H1 (cell line): ENCODE measurements at regions not wholly inside any gene's neighbourhood (a gene's known extent, or its start where the extent isn't known, plus 50 kb on each side); places are given as distances from the start of the nearest gene placed in this dataset.

Source experiments
- CTCF ChIA-PET: fragments of 300-600 bp; sonication (Branson Sonifier 250); formaldehyde crosslinking; loops from one replicate; lab custom pipeline; 2021; ENCODE audit not compliant: partially characterized antibody; lab: Charles Lee
- POLR2A ChIA-PET: fragments of 300-600 bp; sonication (Branson Sonifier 250); formaldehyde crosslinking; loops from one replicate; lab custom pipeline; 2021; ENCODE audit warnings: inconsistent platforms; ENCODE audit not compliant: partially characterized antibody; lab: Charles Lee
- DNase-seq, 2 experiments: peaks; one replicate each; pipeline versions ENCODE4 v3.0.0 to v3.0.0-alpha.2; 2010 to 2022; ENCODE audit warnings: low spot score in 2 of 2, low read depth in 1 of 2, mixed read lengths in 1 of 2
- FAIRE-seq: peaks from 2 replicates; lab custom pipeline; 2011; peaks lifted over from hg19 to GRCh38; lab: Jason Lieb, UNC
- H2AFZ ChIP-seq: 2 replicates; pipeline ENCODE4 v1.8.1; 2012; ENCODE audit warnings: low read length, inconsistent platforms
- H2AK5ac ChIP-seq: 2 replicates; pipeline ENCODE4 v1.6.1; 2013; ENCODE audit warnings: low read depth, low read length
- H2BK120ac ChIP-seq: replicated peaks from 2 replicates; pipeline ENCODE3; 2013; ENCODE audit warnings: low read depth, low read length, inconsistent platforms
- H2BK12ac ChIP-seq: 2 replicates; pipeline ENCODE4 v1.6.1; 2013; ENCODE audit warnings: low read depth, low read length
- H2BK15ac ChIP-seq: 2 replicates; pipeline ENCODE4 v1.6.1; 2013; ENCODE audit warnings: low read length
- H2BK20ac ChIP-seq: 2 replicates; pipeline ENCODE4 v1.6.1; 2013; ENCODE audit warnings: low read length
- H2BK5ac ChIP-seq: 2 replicates; pipeline ENCODE4 v1.6.1; 2013; ENCODE audit warnings: low read depth, low read length
- H3K14ac ChIP-seq: 2 replicates; pipeline ENCODE4 v1.6.1; 2013; ENCODE audit warnings: inconsistent platforms; ENCODE audit not compliant: insufficient read length
- H3K18ac ChIP-seq: 2 replicates; pipeline ENCODE4 v1.6.1; 2013; ENCODE audit warnings: low read length; ENCODE audit errors: extremely low read depth
- H3K23ac ChIP-seq: 2 replicates; pipeline ENCODE4 v1.6.1; 2013; ENCODE audit warnings: inconsistent platforms; ENCODE audit not compliant: insufficient read length
- H3K23me2 ChIP-seq: 2 replicates; pipeline ENCODE4 v1.6.1; 2013; ENCODE audit warnings: low read depth, low read length
- H3K27ac ChIP-seq: 2 replicates; pipeline ENCODE4 v1.6.1; 2011; ENCODE audit warnings: low read depth, low read length, inconsistent platforms
- H3K27me3 ChIP-seq, 4 experiments: replicated peaks in 1 of 4; 1 replicate in 1 of 4; 2 replicates in 3 of 4; pipeline versions ENCODE4 v1.6.1 to v1.8.1; 2011 to 2013; ENCODE audit warnings: low read length in 3 of 4, mild to moderate bottlenecking in 3 of 4, inconsistent platforms in 2 of 4, mixed read lengths in 2 of 4, moderate library complexity in 1 of 4; ENCODE audit not compliant: control insufficient read depth in 3 of 4, insufficient read depth in 3 of 4; ENCODE audit errors: extremely low read depth in 1 of 4
- H3K36me3 ChIP-seq, 4 experiments: 2 replicates each; pipeline versions ENCODE4 v1.6.1 to v1.8.1; 2011 to 2013; ENCODE audit warnings: mild to moderate bottlenecking in 4 of 4, low read length in 3 of 4, moderate library complexity in 2 of 4, control low read depth in 1 of 4, inconsistent platforms in 1 of 4; ENCODE audit not compliant: insufficient read depth in 4 of 4, control insufficient read depth in 2 of 4
- H3K4ac ChIP-seq: replicated peaks from 2 replicates; pipeline ENCODE3; 2013; ENCODE audit warnings: low read length, low read depth, mixed read lengths, inconsistent platforms; ENCODE audit not compliant: insufficient read length
- H3K4me1 ChIP-seq, 4 experiments: replicated peaks in 1 of 4; 1 replicate in 1 of 4; 2 replicates in 3 of 4; pipeline versions ENCODE4 v1.6.1 to v1.8.1; 2011 to 2013; ENCODE audit warnings: low read length in 3 of 4, inconsistent platforms in 2 of 4, mixed read lengths in 1 of 4; ENCODE audit not compliant: insufficient read depth in 4 of 4, control insufficient read depth in 3 of 4
- H3K4me2 ChIP-seq, 2 experiments: 2 replicates each; pipeline versions ENCODE4 v1.6.1 to v1.8.1; 2011 to 2013; ENCODE audit warnings: low read depth in 2 of 2, low read length in 2 of 2, control low read depth in 1 of 2, inconsistent platforms in 1 of 2, mild to moderate bottlenecking in 1 of 2; ENCODE audit not compliant: insufficient read depth in 1 of 2
- H3K4me3 ChIP-seq, 4 experiments: fragments of 200-600, 300-600 bp in 1 of 4; sonication (generic), shearing (Covaris generic), sonication (Bioruptor Twin) in 1 of 4; 2 replicates each; pipeline versions ENCODE4 v1.5.1 to v1.8.1; 2011 to 2016; ENCODE audit warnings: low read length in 4 of 4, low read depth in 3 of 4, control low read depth in 2 of 4, inconsistent platforms in 2 of 4, mild to moderate bottlenecking in 2 of 4, mixed read lengths in 1 of 4, moderate library complexity in 1 of 4; ENCODE audit not compliant: insufficient read depth in 2 of 4; ENCODE audit errors: extremely low read depth in 1 of 4
- H3K56ac ChIP-seq: replicated peaks from 2 replicates; pipeline ENCODE3; 2013; ENCODE audit warnings: low read depth, mild to moderate bottlenecking, mixed read lengths, low read length, inconsistent platforms; ENCODE audit not compliant: insufficient read length
- H3K79me1 ChIP-seq: 2 replicates; pipeline ENCODE4 v1.6.1; 2013; ENCODE audit warnings: low read depth, low read length, control low read depth
- H3K79me2 ChIP-seq, 2 experiments: 2 replicates each; pipeline versions ENCODE4 v1.6.1 to v1.8.1; 2012 to 2013; ENCODE audit warnings: low read length in 2 of 2, mild to moderate bottlenecking in 2 of 2, inconsistent platforms in 1 of 2; ENCODE audit not compliant: insufficient read depth in 2 of 2, control insufficient read depth in 1 of 2
- H3K9ac ChIP-seq, 4 experiments: replicated peaks in 1 of 4; 1 replicate in 1 of 4; 2 replicates in 3 of 4; pipeline versions ENCODE4 v1.6.1 to v1.8.1; 2011 to 2013; ENCODE audit warnings: low read depth in 3 of 4, low read length in 3 of 4, control low read depth in 2 of 4, mild to moderate bottlenecking in 2 of 4, moderate library complexity in 2 of 4, inconsistent platforms in 1 of 4; ENCODE audit errors: extremely low read depth in 1 of 4
- H3K9me3 ChIP-seq, 2 experiments: 2 replicates each; pipeline versions ENCODE4 v1.6.1 to v1.8.1; 2012 to 2013; ENCODE audit warnings: mild to moderate bottlenecking in 2 of 2, moderate library complexity in 2 of 2, control low read depth in 1 of 2, inconsistent platforms in 1 of 2, low read depth in 1 of 2, low read length in 1 of 2, mixed read lengths in 1 of 2; ENCODE audit not compliant: insufficient read depth in 2 of 2
- H4K20me1 ChIP-seq, 2 experiments: replicated peaks in 1 of 2; 2 replicates each; pipeline versions ENCODE3 to v1.8.1; 2011 to 2013; ENCODE audit warnings: inconsistent platforms in 2 of 2, low read length in 2 of 2, mild to moderate bottlenecking in 1 of 2; ENCODE audit not compliant: insufficient read depth in 2 of 2, control insufficient read depth in 1 of 2
- H4K5ac ChIP-seq: 2 replicates; pipeline ENCODE4 v1.6.1; 2013; ENCODE audit warnings: low read length, low read depth, mixed read lengths, inconsistent platforms; ENCODE audit not compliant: insufficient read length
- H4K8ac ChIP-seq: 2 replicates; pipeline ENCODE4 v1.8.0; 2013; ENCODE audit warnings: mild to moderate bottlenecking, moderate library complexity, low read length, inconsistent platforms; ENCODE audit not compliant: insufficient read depth; ENCODE audit errors: extremely low read depth
- H4K91ac ChIP-seq: replicated peaks from 2 replicates; pipeline ENCODE3; 2013; ENCODE audit warnings: low read length, mixed read lengths, inconsistent platforms; ENCODE audit not compliant: insufficient read length
- ASH2L ChIP-seq: fragments of 200-600, 300-600 bp; sonication (generic); IDR thresholded peaks from one replicate; pipeline ENCODE4 v1.7.1; 2017; ENCODE audit warnings: low read length
- BCL11A ChIP-seq, 2 experiments: IDR thresholded peaks; one replicate each; pipeline ENCODE4 v1.6.1; 2011; ENCODE audit warnings: low read depth in 2 of 2, low read length in 2 of 2, mild to moderate bottlenecking in 2 of 2
- GTF2F1 ChIP-seq: IDR thresholded peaks from 2 replicates; pipeline ENCODE4 v1.6.1; 2012; ENCODE audit warnings: low read depth, low read length, improper control_type of control experiment, borderline replicate concordance
- JUND ChIP-seq: IDR thresholded peaks from 2 replicates; pipeline ENCODE4 v1.6.1; 2011; ENCODE audit warnings: mild to moderate bottlenecking, improper control_type of control experiment, low read length
- PHF8 ChIP-seq: fragments of 200-600 bp; sonication (generic); conservative IDR thresholded peaks from 2 replicates; pipeline ENCODE4 v1.7.1; 2012; ENCODE audit warnings: low read depth, mild to moderate bottlenecking, inconsistent platforms, low read length, moderate library complexity
- SIX5 ChIP-seq: IDR thresholded peaks from 2 replicates; pipeline ENCODE4 v1.6.1; 2011; ENCODE audit warnings: mild to moderate bottlenecking, low read depth, low read length
- SP1 ChIP-seq: IDR thresholded peaks from 2 replicates; pipeline ENCODE4 v1.6.1; 2011; ENCODE audit warnings: low read depth, low read length
- YY1 ChIP-seq: IDR thresholded peaks from 2 replicates; pipeline ENCODE4 v1.6.1; 2011; ENCODE audit warnings: low read depth, mild to moderate bottlenecking, low read length
- TF ChIP-seq, protein P1 (sequence below): IDR thresholded peaks from 2 replicates; pipeline ENCODE4 v1.6.1; 2012; ENCODE audit warnings: inconsistent platforms
- TF ChIP-seq, protein P2 (sequence below): IDR thresholded peaks from 2 replicates; pipeline ENCODE4 v1.6.1; 2012; ENCODE audit warnings: inconsistent platforms

DNA sequence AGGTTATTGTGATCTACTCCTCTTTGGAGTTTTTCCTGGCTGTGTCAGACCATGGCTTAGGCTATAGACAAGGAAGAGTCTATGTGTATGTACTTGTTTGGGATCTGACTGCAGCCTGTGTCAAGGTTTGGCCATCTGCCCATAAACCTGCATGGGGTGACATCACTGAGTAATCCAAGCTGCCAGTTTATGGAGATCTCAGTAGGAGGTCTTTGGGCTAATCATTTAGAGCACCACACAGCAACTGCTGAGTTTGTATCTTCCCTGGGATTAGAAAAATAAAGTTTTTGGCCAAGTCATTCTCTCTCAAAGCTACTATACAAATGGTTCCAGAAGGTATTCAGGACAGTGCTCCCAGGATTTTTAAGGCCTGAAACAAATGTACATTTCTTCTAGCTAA is 65.5 kb upstream of the HSPB3 start:
- no peak overlapping the region for H3K56ac ChIP-seq
- no peak overlapping the region for H2BK12ac ChIP-seq
- no peak overlapping the region for H3K4me2 ChIP-seq
- H2BK120ac ChIP-seq = no peak overlapping the region
- H3K14ac ChIP-seq = no peak overlapping the region
- H4K5ac ChIP-seq = no peak overlapping the region
- H3K27me3 ChIP-seq = no peaks in the 10 kb centered on the region
- H3K9me3 ChIP-seq = no peaks in the 10 kb centered on the region
- no peak overlapping the region for H2BK20ac ChIP-seq
- no peaks in the 10 kb centered on the region for H4K20me1 ChIP-seq
- ChIA-PET CTCF (no interaction called here), POLR2A (no interaction called here)
- FAIRE-seq = no peak
- H3K79me2 ChIP-seq = no peaks in the 10 kb centered on the region
- H3K18ac ChIP-seq = no peak overlapping the region
- H3K9ac ChIP-seq = no peak overlapping the region
- no peaks in the 10 kb centered on the region for H3K23me2 ChIP-seq
- no peak overlapping the region for H3K23ac ChIP-seq
- H2AFZ ChIP-seq = no peak overlapping the region
- H3K4ac ChIP-seq = no peak overlapping the region
- no peaks in the 10 kb centered on the region for H3K79me1 ChIP-seq
- no peak overlapping the region for H2AK5ac ChIP-seq
- H3K36me3 ChIP-seq = no peaks in the 10 kb centered on the region
- no peak overlapping the region for H3K4me3 ChIP-seq
- no peak for TF ChIP-seq YY1
- no peak for TF ChIP-seq BCL11A (IDR thresholded peaks at IDR 0.05; ENCODE audit: low read depth in 2 of 2, low read length in 2 of 2)
- TF ChIP-seq SIX5 = no peak
- no peak for TF ChIP-seq ASH2L
- TF ChIP-seq, protein P1, sequence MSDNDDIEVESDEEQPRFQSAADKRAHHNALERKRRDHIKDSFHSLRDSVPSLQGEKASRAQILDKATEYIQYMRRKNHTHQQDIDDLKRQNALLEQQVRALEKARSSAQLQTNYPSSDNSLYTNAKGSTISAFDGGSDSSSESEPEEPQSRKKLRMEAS = no peak
- no peak for TF ChIP-seq JUND
- no peak for TF ChIP-seq PHF8
- no peak for TF ChIP-seq GTF2F1
- no peak for TF ChIP-seq SP1
- TF ChIP-seq, protein P2, sequence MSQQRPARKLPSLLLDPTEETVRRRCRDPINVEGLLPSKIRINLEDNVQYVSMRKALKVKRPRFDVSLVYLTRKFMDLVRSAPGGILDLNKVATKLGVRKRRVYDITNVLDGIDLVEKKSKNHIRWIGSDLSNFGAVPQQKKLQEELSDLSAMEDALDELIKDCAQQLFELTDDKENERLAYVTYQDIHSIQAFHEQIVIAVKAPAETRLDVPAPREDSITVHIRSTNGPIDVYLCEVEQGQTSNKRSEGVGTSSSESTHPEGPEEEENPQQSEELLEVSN = no peak
- H2BK15ac ChIP-seq = no peak overlapping the region
- H4K91ac ChIP-seq = no peak overlapping the region
- no peaks in the 10 kb centered on the region for H3K4me1 ChIP-seq
- no peak overlapping the region for H2BK5ac ChIP-seq
- no peak overlapping the region for H4K8ac ChIP-seq
- H3K27ac ChIP-seq = no peak overlapping the region
- no peak for DNase-seq
